ENCODE measurements at regions not wholly inside any gene's neighbourhood (a gene's known extent, or its start where the extent isn't known, plus 50 kb on each side); places are given as distances from the start of the nearest gene placed in this dataset.

DNA sequence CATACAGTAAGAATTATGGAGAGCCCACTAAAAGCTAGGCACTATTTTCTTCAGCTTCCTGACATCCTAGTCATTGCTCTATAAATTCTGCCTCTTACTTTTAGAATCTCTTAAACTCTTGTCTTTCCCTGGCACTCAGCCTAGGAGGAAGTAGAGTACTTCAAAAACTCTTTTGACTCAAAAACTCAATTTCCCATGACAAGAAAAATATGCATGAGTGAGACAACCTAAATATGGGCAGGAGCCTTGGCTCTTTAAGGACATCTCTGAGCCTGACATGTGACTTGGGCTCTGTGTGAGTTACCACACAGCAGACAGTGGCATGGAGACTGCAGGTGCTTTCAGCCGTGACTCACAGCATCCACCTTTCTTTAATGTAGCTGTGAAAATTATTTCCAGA, 97.5 kb upstream of the CCDC179 start:
- DNase-seq (ENCODE audit: insufficient read length, low spot score) (no peak), FAIRE-seq (no peak)
- TF ChIP-seq SPI1 (IDR thresholded peaks at IDR 0.05; ENCODE audit: low read depth, low read length) = no peak
- TF ChIP-seq POU2F2 (IDR thresholded peaks at IDR 0.05; ENCODE audit: low read depth, low read length) = no peak
- no peak for TF ChIP-seq POLR2A (IDR thresholded peaks at IDR 0.05; ENCODE audit: low read depth, low read length)

DNA sequence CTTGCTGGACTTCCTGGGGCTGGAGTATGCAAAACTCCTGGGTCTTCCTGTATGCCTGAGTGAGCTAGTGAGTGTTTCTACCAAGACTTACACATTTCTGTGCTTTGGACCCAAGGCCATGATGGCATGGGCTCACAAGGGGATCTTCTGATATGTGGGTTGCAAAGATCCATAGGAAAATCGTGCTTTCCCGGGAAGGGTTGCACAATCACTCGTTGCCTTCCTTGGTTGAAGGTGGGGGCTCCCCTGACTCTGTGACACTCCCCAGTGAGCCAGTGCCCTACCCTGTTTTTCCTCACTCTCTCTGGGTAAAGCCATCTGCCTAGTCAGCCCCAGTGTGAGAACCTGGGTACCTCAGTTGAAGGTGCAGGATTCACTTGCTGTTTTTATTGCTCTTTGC, 114.0 kb upstream of the CCDC179 start:
- no peak for FAIRE-seq
- no peak for DNase-seq (ENCODE audit: insufficient read length, low spot score)
- TF ChIP-seq SPI1 (IDR thresholded peaks at IDR 0.05; ENCODE audit: low read depth, low read length) = no peak
- no peak for TF ChIP-seq TAF1 (IDR thresholded peaks at IDR 0.05; ENCODE audit: low read depth, low read length)
- no peak for TF ChIP-seq POLR2AphosphoS5 (IDR thresholded peaks at IDR 0.05; ENCODE audit: low read depth, low read length)
- no peak for TF ChIP-seq POLR2A (IDR thresholded peaks at IDR 0.05; ENCODE audit: low read depth, low read length)
- TF ChIP-seq POU2F2 (IDR thresholded peaks at IDR 0.05; ENCODE audit: low read depth, low read length) = no peak
- TF ChIP-seq PAX5 (IDR thresholded peaks at IDR 0.05; ENCODE audit: insufficient read depth, low read length, severe bottlenecking) = no peak

DNA sequence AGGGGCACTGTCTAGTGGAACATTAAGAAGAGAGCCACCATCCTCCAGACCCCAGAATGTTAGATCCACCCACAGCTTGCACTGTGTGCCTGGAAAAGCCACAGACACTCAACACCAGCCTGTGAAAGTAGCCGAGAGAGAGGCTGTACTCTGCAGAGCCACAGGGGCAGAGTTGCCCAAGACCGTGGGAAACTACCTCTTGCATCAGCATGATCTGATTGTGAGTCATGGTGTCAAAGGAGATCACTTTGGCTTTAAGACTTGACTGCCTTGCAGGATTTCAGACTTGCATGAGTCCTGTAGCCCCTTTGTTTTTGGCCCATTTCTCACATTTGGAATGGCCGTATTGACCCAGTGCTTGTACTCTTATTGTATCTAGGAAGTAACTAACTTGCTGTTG, 115.9 kb upstream of the CCDC179 start:
- TF ChIP-seq PAX5 (IDR thresholded peaks at IDR 0.05; ENCODE audit: insufficient read depth, low read length, severe bottlenecking) (no peak), SPI1 (IDR thresholded peaks at IDR 0.05; ENCODE audit: low read depth, low read length) (no peak), POLR2AphosphoS5 (IDR thresholded peaks at IDR 0.05; ENCODE audit: low read depth, low read length) (no peak), TAF1 (IDR thresholded peaks at IDR 0.05; ENCODE audit: low read depth, low read length) (no peak), POLR2A (IDR thresholded peaks at IDR 0.05; ENCODE audit: low read depth, low read length) (no peak), POU2F2 (IDR thresholded peaks at IDR 0.05; ENCODE audit: low read depth, low read length) (no peak)
- no peak for FAIRE-seq
- DNase-seq (ENCODE audit: insufficient read length, low spot score) = no peak

DNA sequence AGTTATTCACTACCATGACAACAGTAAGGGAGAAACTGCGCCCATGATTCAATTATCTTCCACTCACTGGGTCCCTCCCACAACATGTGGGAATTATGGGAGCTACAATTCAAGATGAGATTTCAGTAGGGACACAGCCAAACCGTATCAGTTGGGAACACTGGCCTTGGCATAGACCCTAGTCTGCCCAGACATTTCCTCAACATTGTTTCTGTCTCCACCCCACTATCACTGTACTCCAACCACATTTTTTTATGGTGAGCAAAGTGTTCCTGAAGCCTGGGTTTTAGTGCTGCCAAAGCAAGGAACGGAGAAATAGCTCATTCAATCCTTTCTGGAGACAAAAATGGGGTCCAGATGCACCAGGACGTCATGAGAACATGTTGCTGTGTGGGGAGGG, 122.6 kb upstream of the CCDC179 start:
- no peak for DNase-seq (ENCODE audit: insufficient read length, low spot score)
- no peak for FAIRE-seq
- TF ChIP-seq PAX5 (IDR thresholded peaks at IDR 0.05; ENCODE audit: insufficient read depth, low read length, severe bottlenecking) = no peak
- no peak for TF ChIP-seq POU2F2 (IDR thresholded peaks at IDR 0.05; ENCODE audit: low read depth, low read length)
- no peak for TF ChIP-seq POLR2A (IDR thresholded peaks at IDR 0.05; ENCODE audit: low read depth, low read length)
- TF ChIP-seq SPI1 (IDR thresholded peaks at IDR 0.05; ENCODE audit: low read depth, low read length) = no peak
- no peak for TF ChIP-seq POLR2AphosphoS5 (IDR thresholded peaks at IDR 0.05; ENCODE audit: low read depth, low read length)
- no peak for TF ChIP-seq TAF1 (IDR thresholded peaks at IDR 0.05; ENCODE audit: low read depth, low read length)

DNA sequence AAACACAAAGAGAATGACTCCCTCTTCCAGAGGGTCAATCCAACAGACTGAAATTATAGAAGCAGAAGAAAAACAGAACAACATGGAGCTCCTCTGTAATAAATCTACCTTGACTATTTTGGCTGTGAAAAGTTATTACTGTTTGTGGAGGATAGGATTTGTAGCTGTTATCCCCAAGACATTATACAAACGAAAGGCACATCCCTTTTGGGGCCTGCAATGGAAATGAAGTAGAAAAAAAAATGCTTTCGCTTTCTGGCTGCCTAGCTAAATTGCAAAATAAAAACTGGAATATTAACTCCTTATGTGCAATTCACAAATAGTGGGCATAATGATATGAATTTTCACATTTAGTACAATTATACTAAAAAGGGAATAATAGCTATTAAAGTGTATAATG, 123.8 kb upstream of the CCDC179 start:
- FAIRE-seq (no peak), DNase-seq (ENCODE audit: insufficient read length, low spot score) (no peak)
- no peak for TF ChIP-seq SPI1 (IDR thresholded peaks at IDR 0.05; ENCODE audit: low read depth, low read length)
- no peak for TF ChIP-seq POU2F2 (IDR thresholded peaks at IDR 0.05; ENCODE audit: low read depth, low read length)
- no peak for TF ChIP-seq POLR2A (IDR thresholded peaks at IDR 0.05; ENCODE audit: low read depth, low read length)
- no peak for TF ChIP-seq TAF1 (IDR thresholded peaks at IDR 0.05; ENCODE audit: low read depth, low read length)
- no peak for TF ChIP-seq POLR2AphosphoS5 (IDR thresholded peaks at IDR 0.05; ENCODE audit: low read depth, low read length)
- no peak for TF ChIP-seq PAX5 (IDR thresholded peaks at IDR 0.05; ENCODE audit: insufficient read depth, low read length, severe bottlenecking)

DNA sequence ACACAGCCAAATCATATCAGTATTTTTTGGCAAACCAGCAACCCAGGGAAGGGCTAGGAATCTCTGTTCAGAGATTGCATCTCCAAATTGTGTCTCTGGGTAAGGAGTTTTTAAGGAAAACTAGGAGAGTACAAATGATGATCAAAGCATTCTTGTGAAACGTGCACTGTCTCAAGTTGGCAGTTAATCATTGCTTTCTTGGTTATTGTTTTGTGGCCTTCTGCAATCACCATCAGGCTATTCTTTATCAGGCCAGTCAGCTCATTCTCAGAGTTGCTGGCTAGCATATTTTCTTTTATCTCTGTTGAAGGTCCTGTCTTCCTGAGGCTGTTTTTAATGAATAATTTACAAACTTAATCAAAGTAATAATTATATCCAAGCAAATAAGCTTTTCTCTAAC, 129.1 kb upstream of the CCDC179 start:
- DNase-seq (ENCODE audit: insufficient read length, low spot score) = no peak
- FAIRE-seq = no peak
- TF ChIP-seq TAF1 (IDR thresholded peaks at IDR 0.05; ENCODE audit: low read depth, low read length) (no peak), POU2F2 (IDR thresholded peaks at IDR 0.05; ENCODE audit: low read depth, low read length) (no peak), POLR2A (IDR thresholded peaks at IDR 0.05; ENCODE audit: low read depth, low read length) (no peak), PAX5 (IDR thresholded peaks at IDR 0.05; ENCODE audit: insufficient read depth, low read length, severe bottlenecking) (no peak), POLR2AphosphoS5 (IDR thresholded peaks at IDR 0.05; ENCODE audit: low read depth, low read length) (no peak)

DNA sequence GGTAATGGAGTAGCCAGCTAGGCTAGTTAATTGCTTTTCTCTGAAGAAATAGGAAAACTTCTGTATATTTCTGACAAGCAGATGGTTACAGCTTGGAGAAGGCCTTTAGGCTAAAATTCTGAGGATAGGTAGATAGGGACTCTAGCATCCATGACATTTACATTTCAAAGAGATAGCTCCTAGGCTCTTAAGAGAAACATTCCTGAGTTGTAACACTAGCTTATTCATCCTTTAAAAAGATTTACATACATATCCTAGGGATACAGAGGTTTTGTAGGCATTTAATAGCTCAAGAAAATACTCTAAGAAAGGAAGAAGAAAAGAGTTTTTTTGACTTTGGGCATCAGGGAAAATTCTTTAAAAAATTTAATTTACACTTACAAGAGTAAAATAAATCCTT, 130.9 kb upstream of the CCDC179 start:
- TF ChIP-seq POLR2A (IDR thresholded peaks at IDR 0.05; ENCODE audit: low read depth, low read length) = no peak
- no peak for TF ChIP-seq SPI1 (IDR thresholded peaks at IDR 0.05; ENCODE audit: low read depth, low read length)
- TF ChIP-seq PAX5 (IDR thresholded peaks at IDR 0.05; ENCODE audit: insufficient read depth, low read length, severe bottlenecking) = no peak
- no peak for TF ChIP-seq TAF1 (IDR thresholded peaks at IDR 0.05; ENCODE audit: low read depth, low read length)
- TF ChIP-seq POU2F2 (IDR thresholded peaks at IDR 0.05; ENCODE audit: low read depth, low read length) = no peak
- no peak for TF ChIP-seq POLR2AphosphoS5 (IDR thresholded peaks at IDR 0.05; ENCODE audit: low read depth, low read length)
- FAIRE-seq (no peak), DNase-seq (ENCODE audit: insufficient read length, low spot score) (no peak)

DNA sequence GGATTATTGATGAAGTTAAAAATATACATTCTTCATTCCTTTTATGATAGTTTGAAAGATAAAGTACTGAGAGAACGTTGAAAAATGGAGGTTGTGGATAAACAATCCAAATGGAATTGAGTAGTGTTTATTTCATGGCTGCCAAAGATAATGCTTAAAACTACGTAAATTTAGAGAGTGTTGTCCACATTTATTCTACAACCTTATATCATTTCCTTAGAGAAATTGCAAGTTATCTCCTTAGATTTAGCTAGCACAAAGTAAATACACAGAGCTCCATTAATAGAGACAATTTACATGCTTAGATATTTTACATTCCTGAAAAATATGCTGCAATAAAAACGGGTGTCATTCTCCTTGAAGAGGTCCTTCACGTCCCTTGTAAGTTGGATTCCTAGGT, 146.5 kb upstream of the CCDC179 start:
- TF ChIP-seq TAF1 (IDR thresholded peaks at IDR 0.05; ENCODE audit: low read depth, low read length) = no peak
- no peak for TF ChIP-seq POLR2A (IDR thresholded peaks at IDR 0.05; ENCODE audit: low read depth, low read length)
- no peak for TF ChIP-seq PAX5 (IDR thresholded peaks at IDR 0.05; ENCODE audit: insufficient read depth, low read length, severe bottlenecking)
- no peak for TF ChIP-seq SPI1 (IDR thresholded peaks at IDR 0.05; ENCODE audit: low read depth, low read length)
- TF ChIP-seq POU2F2 (IDR thresholded peaks at IDR 0.05; ENCODE audit: low read depth, low read length) = no peak
- no peak for TF ChIP-seq POLR2AphosphoS5 (IDR thresholded peaks at IDR 0.05; ENCODE audit: low read depth, low read length)
- no peak for FAIRE-seq
- DNase-seq (ENCODE audit: insufficient read length, low spot score) = no peak

DNA sequence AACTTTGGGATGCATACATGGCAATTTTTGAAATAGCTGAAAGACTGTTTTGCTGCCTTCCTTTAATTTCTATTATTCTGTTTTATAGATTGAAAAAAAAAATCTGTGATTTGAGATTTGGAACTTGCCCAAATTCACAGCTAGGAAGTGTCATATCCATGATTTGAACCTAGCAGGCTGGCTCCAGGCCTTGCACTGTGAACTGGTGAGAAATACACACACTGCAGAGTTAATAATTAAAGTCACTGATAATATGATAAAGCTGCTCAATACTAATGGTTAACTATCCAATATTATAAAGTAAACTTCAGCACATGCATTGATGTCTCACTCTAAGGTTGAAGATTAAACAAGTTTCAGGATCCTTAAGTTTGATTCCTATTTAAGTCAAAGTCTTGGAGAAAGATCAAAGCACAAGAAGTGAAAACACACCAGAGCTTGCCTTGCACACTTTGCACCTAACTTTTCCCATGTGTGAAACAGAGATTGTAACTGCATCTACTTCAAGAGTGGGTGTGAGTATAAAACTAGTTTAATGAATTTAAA, 150.6 kb upstream of the CCDC179 start:
- no peak for DNase-seq (ENCODE audit: insufficient read length, low spot score)
- TF ChIP-seq POLR2AphosphoS5 (IDR thresholded peaks at IDR 0.05; ENCODE audit: low read depth, low read length) (no peak), POU2F2 (IDR thresholded peaks at IDR 0.05; ENCODE audit: low read depth, low read length) (no peak), PAX5 (IDR thresholded peaks at IDR 0.05; ENCODE audit: insufficient read depth, low read length, severe bottlenecking) (no peak), POLR2A (IDR thresholded peaks at IDR 0.05; ENCODE audit: low read depth, low read length) (no peak), SPI1 (IDR thresholded peaks at IDR 0.05; ENCODE audit: low read depth, low read length) (no peak), TAF1 (IDR thresholded peaks at IDR 0.05; ENCODE audit: low read depth, low read length) (no peak)
- FAIRE-seq = no peak

DNA sequence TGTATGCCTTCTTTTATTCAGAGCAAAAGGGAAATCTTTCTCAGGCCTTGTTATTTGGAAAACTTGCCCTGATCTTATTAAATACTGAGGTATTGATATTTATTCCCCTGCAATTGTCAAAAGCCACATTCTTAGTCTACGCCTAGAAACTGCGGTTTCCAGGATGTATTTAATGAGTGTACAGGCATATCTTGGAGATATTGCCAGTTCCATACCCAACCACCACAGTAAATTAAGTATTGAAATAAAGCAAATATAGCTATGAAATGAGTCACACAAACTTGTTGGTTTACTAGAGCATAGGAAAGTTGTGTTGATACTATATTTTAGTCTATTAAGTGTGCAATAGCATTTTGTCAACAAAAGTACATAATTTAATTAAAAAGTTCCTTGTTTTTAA, 152.7 kb upstream of the CCDC179 start:
- FAIRE-seq = no peak

More for the DNA sequence above, 152.7 kb upstream of the CCDC179 start:
- DNase-seq (ENCODE audit: insufficient read length, low spot score) = no peak
- TF ChIP-seq TAF1 (IDR thresholded peaks at IDR 0.05; ENCODE audit: low read depth, low read length) (no peak), PAX5 (IDR thresholded peaks at IDR 0.05; ENCODE audit: insufficient read depth, low read length, severe bottlenecking) (no peak), POLR2A (IDR thresholded peaks at IDR 0.05; ENCODE audit: low read depth, low read length) (no peak), SPI1 (IDR thresholded peaks at IDR 0.05; ENCODE audit: low read depth, low read length) (no peak), POU2F2 (IDR thresholded peaks at IDR 0.05; ENCODE audit: low read depth, low read length) (no peak), POLR2AphosphoS5 (IDR thresholded peaks at IDR 0.05; ENCODE audit: low read depth, low read length) (no peak)
